ENCODE measurements at regions not wholly inside any gene's neighbourhood (a gene's known extent, or its start where the extent isn't known, plus 50 kb on each side); places are given as distances from the start of the nearest gene placed in this dataset.
"Not testable (repeated sequence)": the region's sequence is repeated elsewhere in the genome, so short reads cannot be mapped to it uniquely, and the experiment has no call there.

DNA sequence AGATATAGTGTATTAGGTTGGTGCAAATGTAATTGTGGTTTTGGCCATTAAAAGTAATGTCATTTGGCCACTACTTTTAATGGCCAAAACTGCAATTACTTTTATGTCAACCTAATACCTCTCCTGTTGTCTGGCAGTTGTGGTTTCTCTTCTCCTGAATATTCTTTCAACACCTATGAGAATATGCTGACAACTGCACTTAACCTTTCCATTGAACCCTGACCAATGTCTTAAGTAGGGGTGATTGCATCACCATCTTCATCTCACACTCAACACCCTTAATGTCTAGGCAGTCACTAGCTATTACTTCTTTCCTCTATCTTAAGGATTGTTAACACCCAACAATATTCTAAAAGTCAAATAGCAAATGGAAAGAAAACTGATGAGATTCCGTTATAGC, 200.5 kb upstream of the HSF2 start:
- no peak for DNase-seq
- intact Hi-C loops (cut with DNase I): no loop called here

DNA sequence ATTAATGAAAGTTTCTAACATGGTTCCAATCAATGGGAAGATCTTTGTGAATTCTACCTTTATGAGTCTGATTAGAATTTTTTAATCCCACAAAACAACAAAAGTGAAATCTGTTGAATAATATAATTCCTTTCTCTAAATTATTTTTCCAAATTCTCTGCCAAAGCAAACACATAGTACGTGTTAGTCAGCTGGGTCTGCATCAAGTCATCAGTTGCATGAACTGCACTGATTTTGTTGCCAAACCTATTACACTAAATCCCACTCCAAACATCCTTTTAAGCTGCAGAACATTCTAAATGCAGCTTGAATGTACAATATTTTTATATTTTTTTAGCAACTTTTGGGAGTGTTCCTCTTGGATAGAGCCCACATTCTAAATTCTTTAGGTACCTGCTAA, 199.0 kb upstream of the HSF2 start:
- intact Hi-C loops (cut with DNase I): no loop called here

GRCh38 chr6:122202576-122203137, 196.8 kb upstream of the HSF2 start:
- intact Hi-C loops (cut with DNase I): no loop called here
- DNase-seq: no peak

More for the DNA sequence above, 199.0 kb upstream of the HSF2 start:
- no peak for DNase-seq

- intact Hi-C loops (cut with DNase I): no loop called here
- DNase-seq: no peak
These were observed 192.4 kb upstream of the HSF2 start for GRCh38 chr6:122207061-122207460.

GRCh38 chr6:122207794-122208193, 191.7 kb upstream of the HSF2 start:
- intact Hi-C loops (cut with DNase I): no loop called here
- DNase-seq: no peak

GRCh38 chr6:122214605-122215318, 184.7 kb upstream of the HSF2 start:
- intact Hi-C loops (cut with DNase I): no loop called here
- DNase-seq: no peak

DNA sequence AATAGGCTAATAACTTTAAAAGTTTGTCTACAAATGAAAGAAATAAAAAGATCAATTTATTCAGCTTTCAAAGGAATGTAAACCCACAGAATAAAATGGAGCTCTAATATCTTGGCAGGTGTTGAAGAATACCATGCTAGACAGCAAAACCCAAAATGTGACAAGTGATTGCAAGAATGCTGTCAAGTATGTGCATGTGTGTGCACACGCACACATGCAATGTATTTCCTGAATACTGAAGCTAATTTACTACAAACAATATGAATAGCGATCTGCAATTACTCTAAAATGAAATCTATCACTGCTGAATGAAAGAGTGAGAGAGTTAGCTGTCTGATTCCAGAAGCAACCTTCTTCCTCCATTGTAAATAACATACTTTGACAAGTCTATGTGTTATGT, 179.2 kb upstream of the HSF2 start:
- DNase-seq: no peak
- intact Hi-C loops (cut with DNase I): no loop called here

DNA sequence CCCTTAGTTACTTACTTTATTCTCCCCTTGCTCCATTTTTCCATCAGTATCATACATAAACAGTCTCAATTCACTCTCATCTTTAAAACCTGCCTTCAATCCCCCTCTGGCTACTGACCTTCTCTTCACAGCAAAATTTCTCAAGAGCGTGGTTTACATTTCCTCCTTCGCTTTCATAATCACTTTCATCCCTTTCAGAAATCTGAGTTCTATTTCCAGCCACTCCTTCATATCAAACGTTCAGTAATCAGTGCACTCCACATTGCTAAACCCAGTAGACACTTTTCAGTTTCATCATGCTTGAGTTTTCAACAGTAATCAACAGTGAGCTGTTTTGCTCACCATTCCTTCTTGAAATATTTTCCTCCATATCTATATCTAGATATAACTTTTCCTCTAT, 176.7 kb upstream of the HSF2 start:
- intact Hi-C loops (cut with DNase I): no loop called here
- DNase-seq: no peak

DNA sequence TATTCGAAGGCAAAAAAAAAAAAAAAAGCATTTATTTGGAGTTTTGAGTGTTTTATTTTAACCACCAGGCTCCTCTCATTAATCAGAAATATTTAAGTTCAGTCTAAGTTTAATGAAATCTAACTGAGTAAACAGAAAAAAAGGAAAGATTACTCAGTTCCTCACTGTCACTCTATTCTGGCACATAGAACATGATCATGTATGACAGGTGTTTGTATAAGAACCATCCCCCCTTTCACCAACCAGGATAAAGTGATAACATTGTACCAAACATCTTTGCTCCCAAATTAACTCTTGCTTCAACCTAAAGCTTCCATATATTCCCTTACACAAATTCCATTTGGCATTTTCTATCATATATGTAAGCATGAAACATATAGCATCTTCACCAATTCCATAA, 176.2 kb upstream of the HSF2 start:
- intact Hi-C loops (cut with DNase I): no loop called here
- DNase-seq: no peak

GRCh38 chr6:122238861-122239260, 160.6 kb upstream of the HSF2 start:
- intact Hi-C loops (cut with DNase I): no loop called here
- DNase-seq: no peak

- DNase-seq: peak in 2 of 10 donors; percentile 30 to 41
- intact Hi-C loops (cut with DNase I): no loop called here
These were observed 152.4 kb upstream of the HSF2 start for GRCh38 chr6:122246906-122247658.

- peak in 2 of 10 donors; percentile 66 for DNase-seq
- intact Hi-C loops (cut with DNase I): no loop called here
These were observed 151.3 kb upstream of the HSF2 start for GRCh38 chr6:122248001-122248669.

DNA sequence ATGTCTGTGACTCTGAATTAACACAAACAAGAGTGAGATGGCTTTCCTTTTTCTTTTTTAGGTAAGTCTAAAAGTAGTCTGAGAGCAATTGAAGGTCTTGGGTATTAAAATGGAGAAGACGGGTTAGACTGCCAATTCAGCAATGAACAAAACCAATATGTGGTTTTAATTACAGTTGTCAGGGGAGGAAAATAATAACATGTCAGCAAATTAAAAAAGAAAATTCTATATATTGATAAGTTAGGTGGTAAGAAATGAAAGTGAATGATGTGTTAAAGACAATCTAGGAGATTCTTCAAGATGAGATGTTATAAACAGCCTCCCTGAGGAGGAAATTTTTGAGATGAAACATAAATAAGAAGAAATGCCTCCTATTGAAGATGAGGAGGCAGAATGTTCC, 150.6 kb upstream of the HSF2 start:
- intact Hi-C loops (cut with DNase I): no loop called here
- DNase-seq: no peak

DNA sequence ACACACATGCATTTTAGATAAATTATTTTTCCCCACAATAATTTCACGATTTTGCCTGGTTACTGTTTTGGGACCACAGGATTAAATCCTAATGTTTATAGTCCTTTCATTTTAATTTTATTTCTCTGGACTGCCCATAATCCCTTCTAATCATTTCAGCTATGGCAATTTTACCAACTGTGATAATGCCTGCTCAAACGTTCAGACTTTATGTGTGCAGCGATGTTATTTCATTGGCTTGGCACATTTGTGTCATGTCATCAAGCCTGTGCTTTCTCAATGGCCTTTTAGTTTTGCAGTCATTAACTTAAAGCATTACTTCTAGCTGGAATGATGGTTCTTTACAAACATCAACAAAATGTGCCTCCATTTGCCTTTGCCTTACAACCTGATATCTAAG, 140.6 kb upstream of the HSF2 start:
- intact Hi-C loops (cut with DNase I): no loop called here
- no peak for DNase-seq

DNA sequence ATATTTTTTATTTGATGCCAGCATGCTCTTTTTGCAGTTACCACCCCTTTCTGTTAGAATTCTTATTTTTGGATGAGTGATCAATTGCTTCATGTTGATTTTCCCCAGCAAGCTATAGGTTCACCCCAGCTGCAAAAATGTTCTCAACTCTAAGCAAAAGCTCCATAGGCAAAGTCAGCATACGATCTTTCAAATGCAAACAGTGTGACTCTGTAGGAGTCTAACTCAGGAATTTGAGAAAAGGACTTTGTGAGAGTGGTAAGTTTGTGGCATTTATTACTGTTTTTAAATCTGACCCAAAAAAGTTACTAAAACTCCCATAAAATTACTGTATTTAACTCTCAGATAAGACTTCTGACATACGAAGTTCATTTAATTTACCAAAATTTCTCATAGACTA, 134.9 kb upstream of the HSF2 start:
- intact Hi-C loops (cut with DNase I): no loop called here
- DNase-seq: no peak

- no peak for DNase-seq
- intact Hi-C loops (cut with DNase I): no loop called here
These were observed 133.7 kb upstream of the HSF2 start for GRCh38 chr6:122265755-122266154.

DNA sequence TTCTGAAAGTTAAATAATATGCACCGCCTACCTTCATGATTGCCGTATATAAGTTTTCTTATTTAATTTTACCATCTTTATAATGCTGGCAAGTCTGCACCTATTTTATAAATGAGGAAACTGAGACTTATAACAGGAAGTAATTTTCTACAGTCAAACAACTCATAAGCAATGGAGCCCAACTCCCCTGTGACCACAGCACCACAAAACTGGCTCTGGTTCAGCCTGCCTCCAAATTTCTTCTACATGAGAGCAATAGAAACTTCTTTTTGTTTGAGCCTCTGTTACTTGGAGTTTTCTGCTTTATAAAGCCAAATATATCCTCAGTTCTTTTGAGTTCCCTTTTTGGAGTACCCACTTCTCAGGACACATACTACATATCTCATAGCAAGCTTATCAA, 131.1 kb upstream of the HSF2 start:
- intact Hi-C loops (cut with DNase I): no loop called here
- DNase-seq: no peak

- no peak for DNase-seq
- intact Hi-C loops (cut with DNase I): no loop called here
These were observed 122.8 kb upstream of the HSF2 start for GRCh38 chr6:122276637-122277036.

DNA sequence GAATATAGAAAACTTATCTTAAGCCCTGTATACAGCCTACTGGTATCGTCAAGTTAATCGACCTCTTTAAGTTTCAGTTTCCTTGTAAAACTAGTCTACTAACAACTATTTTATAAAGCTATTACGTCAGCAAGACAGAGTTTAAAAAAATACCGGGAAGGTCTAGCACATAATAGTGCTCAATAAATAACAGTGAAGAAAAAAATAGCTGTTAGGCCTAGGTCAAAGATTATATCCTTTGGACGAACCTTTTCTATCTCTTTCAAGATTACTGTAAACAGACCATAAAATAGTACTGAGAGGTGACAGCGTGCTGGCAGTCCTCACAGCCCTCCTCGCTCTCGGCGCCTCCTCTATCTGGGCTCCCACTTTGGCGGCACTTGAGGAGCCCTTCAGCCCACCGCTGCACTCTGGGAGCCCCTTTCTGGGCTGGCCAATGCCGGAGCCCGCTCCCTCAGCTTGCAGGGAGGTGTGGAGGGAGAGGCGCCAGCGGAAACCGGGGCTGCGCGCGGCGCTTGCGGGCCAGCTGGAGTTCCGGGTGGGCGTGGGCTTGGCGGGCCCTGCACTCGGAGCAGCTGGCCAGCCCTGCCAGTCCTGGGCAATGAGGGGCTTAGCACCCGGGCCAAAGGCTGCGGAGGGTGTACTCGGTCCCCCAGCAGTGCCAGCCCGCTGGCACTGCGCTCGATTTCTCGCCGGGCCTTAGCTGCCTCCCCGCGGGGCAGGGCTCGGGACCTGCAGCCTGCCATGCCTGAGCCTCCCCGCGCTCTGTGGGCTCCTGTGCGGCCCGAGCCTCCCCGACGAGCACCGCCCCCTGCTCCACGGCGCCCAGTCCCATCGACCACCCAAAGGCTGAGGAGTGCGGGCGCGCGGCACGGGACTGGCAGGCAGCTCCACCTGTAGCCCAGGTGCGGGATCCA, 119.1 kb upstream of the HSF2 start:
- DNase-seq: peak in 2 of 10 donors; percentile 61 to 72
- intact Hi-C loops (cut with DNase I): not testable (repeated sequence)

- intact Hi-C loops (cut with DNase I): no loop called here
- no peak for DNase-seq
These were observed 115.6 kb upstream of the HSF2 start for GRCh38 chr6:122283884-122284283.

All from posterior cingulate gyrus (tissue), 11 donors.